Heart left ventricle (tissue), 16 donors: ENCODE measurements at regions not wholly inside any gene's neighbourhood (a gene's known extent, or its start where the extent isn't known, plus 50 kb on each side); places are given as distances from the start of the nearest gene placed in this dataset.

Experiments
- ATAC-seq, 4 donors: fragments of 200-7000 bp; cut with Tn5 transposase; one replicate each; pipeline ENCODE4 v1.9.1; 2020 to 2022; ENCODE audit warnings: moderate library complexity in 4 of 4, mild to moderate bottlenecking in 3 of 4, moderate number of reproducible peaks in 1 of 4
- DNase-seq, 5 donors: peaks; one replicate each; pipeline ENCODE4 v3.0.0-alpha.2; 2020
- H3K27ac ChIP-seq, 12 donors: fragments of 200-600 bp; sonication (generic) in 4 of 12; one replicate each; pipeline versions ENCODE4 v1.5.0 to v1.8.0; 2016 to 2022; ENCODE audit warnings: mild to moderate bottlenecking in 2 of 12
- H3K27me3 ChIP-seq, 9 donors: fragments of 200-600 bp; sonication (generic) in 2 of 9; one replicate each; pipeline versions ENCODE4 v1.5.1 to v1.8.0; 2016 to 2022; ENCODE audit warnings: mild to moderate bottlenecking in 3 of 9
- H3K36me3 ChIP-seq, 9 donors: fragments of 200-600 bp; sonication (generic) in 2 of 9; one replicate each; pipeline versions ENCODE4 v1.5.0 to v1.8.0; 2018 to 2022; ENCODE audit warnings: mild to moderate bottlenecking in 2 of 9
- H3K4me1 ChIP-seq, 12 donors: fragments of 200-600 bp; sonication (generic) in 4 of 12; one replicate each; pipeline versions ENCODE4 v1.5.0 to v1.8.0; 2016 to 2022; ENCODE audit warnings: mild to moderate bottlenecking in 3 of 12
- H3K4me3 ChIP-seq, 12 donors: fragments of 200-600 bp; sonication (generic) in 4 of 12; one replicate each; pipeline versions ENCODE4 v1.5.0 to v1.8.0; 2017 to 2022; ENCODE audit warnings: mild to moderate bottlenecking in 9 of 12, moderate library complexity in 4 of 12
- H3K9me3 ChIP-seq, 12 donors: fragments of 200-600 bp; sonication (generic) in 4 of 12; one replicate each; pipeline versions ENCODE4 v1.5.0 to v1.8.0; 2016 to 2022; ENCODE audit warnings: mild to moderate bottlenecking in 1 of 12
- POLR2A ChIP-seq, 2 donors: fragments of 450-650 bp; IDR thresholded peaks; one replicate each; pipeline ENCODE4 v1.6.1; 2017; ENCODE audit warnings: antibody characterized with exemption in 2 of 2, mild to moderate bottlenecking in 2 of 2, moderate library complexity in 2 of 2
- WGBS, 4 donors: extraction: QIAGEN DNeasy Blood & Tissue Kit in 2 of 4; methylation state at CpG; one replicate each; pipeline versions ENCODE4 v1.1.5 to v1.1.7; 2013 to 2018; 5-methylcytosine and 5-hydroxymethylcytosine counted together
- intact Hi-C, 10 donors: fragments of 100-400 bp; cut with DNase I; formaldehyde crosslinking; loops; one replicate each; pipeline versions ENCODE4 v1.11.1 to v1.14.2; 2022
- TF ChIP-seq, protein P1 (sequence below), 12 donors: fragments of 200-600 bp; sonication (generic) in 4 of 12; IDR thresholded peaks; one replicate each; pipeline versions ENCODE4 v1.5.0 to v1.8.0; 2018 to 2022; ENCODE audit warnings: antibody characterized with exemption in 12 of 12, mild to moderate bottlenecking in 5 of 12
- donor health status: ischemic (EF 13 %, LVEDD 7.1; RV severe dilation, severe dysfunction).
- donor health status: healthy with polysubstance abuse.
- donor health status: DM: no; HTN: yes; CAD: no.
- donor health status: DM: no; HTN: no; CAD: no.
- donor health status: ischemic (EF 25% LVEDD 6.9; RV normal size, moderate dysfunction).
- donor health status: ischemic (EF 25% LVEDD 5.7; RV mildly dilated, moderate dysfunction).
- donor health status: healthy.
- donor health status: DM: yes; HTN: yes; CAD: no.
- donor health status: ischemic (EF 35%, LVEDD 5.7; RV mildly dilated, moderate dysfunction).
- donor health status: nonischemic (EF 11% LVEDD 7.7; RV severe dilation, severe dysfunction).
- donor health status: DM: yes; HTN: yes; CAD: no.
- donor health status: PGD.
- donor health status: ischemic (EF 29% LVEDD 5.4; RV normal size, mild dysfunction).
- donor health status: nonischemic (EF 23%, LVEDD 6.1; RV moderate dilation, normal function).

DNA sequence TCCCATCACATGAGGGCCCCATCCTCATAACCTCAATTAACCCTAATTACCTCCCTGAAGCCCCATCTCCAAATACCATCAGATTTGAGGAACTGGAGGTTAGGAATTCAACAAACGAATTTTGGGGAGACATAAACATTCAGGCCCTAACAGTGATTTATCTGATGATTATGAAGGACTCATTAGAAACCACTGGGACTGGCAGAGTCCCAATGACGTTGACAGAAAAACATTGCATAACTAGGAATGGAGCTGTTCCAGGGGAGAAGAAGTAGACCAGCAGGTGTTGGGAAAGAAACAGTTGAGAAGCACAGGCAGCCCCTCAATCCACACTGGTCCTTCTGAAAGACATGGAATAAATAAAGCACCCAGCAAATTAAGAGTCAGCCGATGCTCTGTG is 282.0 kb downstream of the MAP2K4 start:
- H3K4me3 ChIP-seq: no peak overlapping the region
- peaks cover 0 to 4% (median 0%) of the 10 kb centered on the region in 12 donors for H3K9me3 ChIP-seq
- H3K36me3 ChIP-seq: no peaks in the 10 kb centered on the region
- no peaks in the 10 kb centered on the region for H3K27me3 ChIP-seq
- 65 to 75% (median 71%) methylated on average over 3 of the region's 3 CpGs for WGBS, 4 donors
- intact Hi-C loops: no loop called here
- no peak for TF ChIP-seq POLR2A (IDR thresholded peaks at IDR 0.05)
- TF ChIP-seq, protein P1, sequence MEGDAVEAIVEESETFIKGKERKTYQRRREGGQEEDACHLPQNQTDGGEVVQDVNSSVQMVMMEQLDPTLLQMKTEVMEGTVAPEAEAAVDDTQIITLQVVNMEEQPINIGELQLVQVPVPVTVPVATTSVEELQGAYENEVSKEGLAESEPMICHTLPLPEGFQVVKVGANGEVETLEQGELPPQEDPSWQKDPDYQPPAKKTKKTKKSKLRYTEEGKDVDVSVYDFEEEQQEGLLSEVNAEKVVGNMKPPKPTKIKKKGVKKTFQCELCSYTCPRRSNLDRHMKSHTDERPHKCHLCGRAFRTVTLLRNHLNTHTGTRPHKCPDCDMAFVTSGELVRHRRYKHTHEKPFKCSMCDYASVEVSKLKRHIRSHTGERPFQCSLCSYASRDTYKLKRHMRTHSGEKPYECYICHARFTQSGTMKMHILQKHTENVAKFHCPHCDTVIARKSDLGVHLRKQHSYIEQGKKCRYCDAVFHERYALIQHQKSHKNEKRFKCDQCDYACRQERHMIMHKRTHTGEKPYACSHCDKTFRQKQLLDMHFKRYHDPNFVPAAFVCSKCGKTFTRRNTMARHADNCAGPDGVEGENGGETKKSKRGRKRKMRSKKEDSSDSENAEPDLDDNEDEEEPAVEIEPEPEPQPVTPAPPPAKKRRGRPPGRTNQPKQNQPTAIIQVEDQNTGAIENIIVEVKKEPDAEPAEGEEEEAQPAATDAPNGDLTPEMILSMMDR (IDR thresholded peaks at IDR 0.05): no peak
- DNase-seq (no peak), ATAC-seq (no peak)
- H3K27ac ChIP-seq: no peak overlapping the region
- no peaks in the 10 kb centered on the region for H3K4me1 ChIP-seq

- intact Hi-C loops: loop anchor here in 2 of 10 donors (10.0 kb wide), 2 partner anchors 54 to 64 kb away; no protein-coding TSS in a partner anchor
- Histone ChIP-seq H3K27ac (no peak overlapping the region), H3K36me3 (no peaks in the 10 kb centered on the region), H3K4me3 (no peak overlapping the region), H3K9me3 (peaks cover 0 to 29% (median 10%) of the 10 kb centered on the region in 12 donors), H3K27me3 (no peaks in the 10 kb centered on the region), H3K4me1 (no peaks in the 10 kb centered on the region)
- ATAC-seq: no peak
- 58 to 71% (median 65%) methylated on average over 1 of the region's 1 CpG for WGBS, 4 donors
- no peak for TF ChIP-seq POLR2A (IDR thresholded peaks at IDR 0.05)
- TF ChIP-seq, protein P1 (IDR thresholded peaks at IDR 0.05): no peak
- no peak for DNase-seq
Measured at GRCh38 chr17:12310811-12311210, 290.1 kb downstream of the MAP2K4 start.

- TF ChIP-seq POLR2A (IDR thresholded peaks at IDR 0.05): no peak
- TF ChIP-seq, protein P1 (IDR thresholded peaks at IDR 0.05): no peak
Measured at GRCh38 chr17:12312692-12313091, 292.0 kb downstream of the MAP2K4 start.

DNA sequence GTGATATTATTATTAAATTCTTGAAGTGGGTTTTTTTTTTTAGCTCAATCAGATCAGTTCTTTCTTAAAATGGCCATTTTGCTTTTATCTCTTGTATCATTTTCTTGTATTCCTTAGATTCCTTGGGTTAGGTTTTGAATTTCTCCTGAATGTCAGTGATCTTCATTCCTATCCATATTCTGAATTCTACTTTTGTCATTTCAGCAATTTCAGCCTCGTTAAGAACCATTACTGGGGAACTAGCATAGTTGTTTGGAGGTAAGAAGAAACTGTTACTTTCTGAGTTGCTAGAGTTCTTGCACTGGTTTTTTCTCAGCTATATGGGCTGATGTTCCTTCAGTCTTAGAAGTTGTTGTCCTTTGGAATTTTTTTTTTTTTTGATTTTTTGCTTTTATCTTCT is 293.1 kb downstream of the MAP2K4 start:
- no peak overlapping the region for H3K4me3 ChIP-seq
- H3K27ac ChIP-seq: no peak overlapping the region
- no peak for ATAC-seq
- intact Hi-C loops: loop anchor here in 2 of 10 donors (10.0 kb wide), 2 partner anchors 51 to 61 kb away; no protein-coding TSS in a partner anchor
- H3K9me3 ChIP-seq: peaks cover 0 to 29% (median 10%) of the 10 kb centered on the region in 12 donors
- no peak for DNase-seq
- TF ChIP-seq, protein P1 (IDR thresholded peaks at IDR 0.05): no peak
- no peak for TF ChIP-seq POLR2A (IDR thresholded peaks at IDR 0.05)
- no peaks in the 10 kb centered on the region for H3K27me3 ChIP-seq
- WGBS, 4 donors: 88 to 95% (median 90%) methylated on average over 1 of the region's 1 CpG
- no peaks in the 10 kb centered on the region for H3K4me1 ChIP-seq
- no peaks in the 10 kb centered on the region for H3K36me3 ChIP-seq

More at GRCh38 chr17:12312692-12313091, 292.0 kb downstream of the MAP2K4 start:
- Histone ChIP-seq H3K27me3 (no peaks in the 10 kb centered on the region), H3K4me3 (no peak overlapping the region), H3K36me3 (no peaks in the 10 kb centered on the region), H3K27ac (no peak overlapping the region), H3K9me3 (peaks cover 0 to 29% (median 10%) of the 10 kb centered on the region in 12 donors), H3K4me1 (no peaks in the 10 kb centered on the region)
- no peak for ATAC-seq
- intact Hi-C loops: loop anchor here in 2 of 10 donors (10.0 kb wide), 2 partner anchors 52 to 62 kb away; no protein-coding TSS in a partner anchor
- DNase-seq: no peak
